RWPE2 (cell line): ENCODE measurements at regions not wholly inside any gene's neighbourhood (a gene's known extent, or its start where the extent isn't known, plus 50 kb on each side); places are given as distances from the start of the nearest gene placed in this dataset.

Experiments
- ATAC-seq: fragments of 200-7000 bp; cut with Tn5 transposase; 3 replicates; pipeline ENCODE4 v1.9.1; 2021; ENCODE audit warnings: low read depth
- DNase-seq: peaks from one replicate; pipeline ENCODE4 v3.0.0-alpha.2; 2020; ENCODE audit warnings: low spot score
- H3K27ac ChIP-seq: fragments of 450-650 bp; 2 replicates; pipeline ENCODE4 v1.5.1; 2017; ENCODE audit warnings: mild to moderate bottlenecking; ENCODE audit not compliant: poor library complexity, severe bottlenecking
- H3K27me3 ChIP-seq: fragments of 250-450 bp; sonication (Bioruptor Pico); 2 replicates; pipeline ENCODE4 v1.5.1; 2021; ENCODE audit warnings: mild to moderate bottlenecking, moderate library complexity; ENCODE audit not compliant: insufficient read depth, poor library complexity, severe bottlenecking
- H3K36me3 ChIP-seq: fragments of 250-450 bp; sonication (Bioruptor Pico); 2 replicates; pipeline ENCODE4 v1.5.1; 2020; ENCODE audit warnings: low read depth, mild to moderate bottlenecking, moderate library complexity
- H3K4me1 ChIP-seq: fragments of 250-450 bp; sonication (Bioruptor Pico); 2 replicates; pipeline ENCODE4 v1.5.1; 2021; ENCODE audit warnings: mild to moderate bottlenecking, moderate library complexity; ENCODE audit not compliant: insufficient read depth, poor library complexity, severe bottlenecking
- H3K4me3 ChIP-seq: fragments of 250-450 bp; sonication (Bioruptor Pico); 2 replicates; pipeline ENCODE4 v1.5.1; 2021; ENCODE audit warnings: mild to moderate bottlenecking, moderate library complexity; ENCODE audit not compliant: severe bottlenecking
- H3K9me3 ChIP-seq: fragments of 250-450 bp; sonication (Bioruptor Pico); 2 replicates; pipeline ENCODE4 v1.5.1; 2021; ENCODE audit warnings: mild to moderate bottlenecking, moderate library complexity; ENCODE audit not compliant: severe bottlenecking
- TF ChIP-seq, protein P1 (sequence below): fragments of 450-650 bp; IDR thresholded peaks from one replicate; pipeline ENCODE4 v1.5.1; 2017; ENCODE audit warnings: mild to moderate bottlenecking, moderate library complexity; ENCODE audit not compliant: poor library complexity, severe bottlenecking

DNA sequence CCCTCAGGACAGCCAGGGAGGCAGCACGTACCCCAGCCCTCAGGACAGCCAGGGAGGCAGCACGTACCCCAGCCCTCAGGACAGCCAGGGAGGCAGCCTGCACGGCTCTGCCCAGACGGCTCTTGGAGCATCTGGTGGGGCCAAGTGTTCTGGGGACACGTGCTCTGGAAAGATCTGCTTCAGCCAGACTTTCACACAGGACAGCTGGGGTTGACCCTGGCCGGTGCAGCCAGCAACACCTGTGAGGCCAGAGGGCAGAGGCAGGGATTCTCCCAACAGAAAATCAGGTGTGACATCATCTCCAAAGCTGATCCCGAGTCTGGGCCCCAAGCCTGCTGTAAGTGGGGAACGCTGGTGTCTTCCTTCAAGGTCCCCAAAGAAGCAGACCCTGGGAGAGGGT lies 55.5 kb upstream of the SLCO4A1 start:
- Histone ChIP-seq H3K9me3 (no peaks in the 10 kb centered on the region), H3K4me3 (no peak overlapping the region), H3K27ac (no peak overlapping the region), H3K27me3 (peaks cover 31% of the 10 kb centered on the region), H3K4me1 (peaks cover 27% of the 10 kb centered on the region), H3K36me3 (no peaks in the 10 kb centered on the region)
- ATAC-seq = no peak
- DNase-seq = no peak
- TF ChIP-seq, protein P1, sequence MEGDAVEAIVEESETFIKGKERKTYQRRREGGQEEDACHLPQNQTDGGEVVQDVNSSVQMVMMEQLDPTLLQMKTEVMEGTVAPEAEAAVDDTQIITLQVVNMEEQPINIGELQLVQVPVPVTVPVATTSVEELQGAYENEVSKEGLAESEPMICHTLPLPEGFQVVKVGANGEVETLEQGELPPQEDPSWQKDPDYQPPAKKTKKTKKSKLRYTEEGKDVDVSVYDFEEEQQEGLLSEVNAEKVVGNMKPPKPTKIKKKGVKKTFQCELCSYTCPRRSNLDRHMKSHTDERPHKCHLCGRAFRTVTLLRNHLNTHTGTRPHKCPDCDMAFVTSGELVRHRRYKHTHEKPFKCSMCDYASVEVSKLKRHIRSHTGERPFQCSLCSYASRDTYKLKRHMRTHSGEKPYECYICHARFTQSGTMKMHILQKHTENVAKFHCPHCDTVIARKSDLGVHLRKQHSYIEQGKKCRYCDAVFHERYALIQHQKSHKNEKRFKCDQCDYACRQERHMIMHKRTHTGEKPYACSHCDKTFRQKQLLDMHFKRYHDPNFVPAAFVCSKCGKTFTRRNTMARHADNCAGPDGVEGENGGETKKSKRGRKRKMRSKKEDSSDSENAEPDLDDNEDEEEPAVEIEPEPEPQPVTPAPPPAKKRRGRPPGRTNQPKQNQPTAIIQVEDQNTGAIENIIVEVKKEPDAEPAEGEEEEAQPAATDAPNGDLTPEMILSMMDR = no peak

DNA sequence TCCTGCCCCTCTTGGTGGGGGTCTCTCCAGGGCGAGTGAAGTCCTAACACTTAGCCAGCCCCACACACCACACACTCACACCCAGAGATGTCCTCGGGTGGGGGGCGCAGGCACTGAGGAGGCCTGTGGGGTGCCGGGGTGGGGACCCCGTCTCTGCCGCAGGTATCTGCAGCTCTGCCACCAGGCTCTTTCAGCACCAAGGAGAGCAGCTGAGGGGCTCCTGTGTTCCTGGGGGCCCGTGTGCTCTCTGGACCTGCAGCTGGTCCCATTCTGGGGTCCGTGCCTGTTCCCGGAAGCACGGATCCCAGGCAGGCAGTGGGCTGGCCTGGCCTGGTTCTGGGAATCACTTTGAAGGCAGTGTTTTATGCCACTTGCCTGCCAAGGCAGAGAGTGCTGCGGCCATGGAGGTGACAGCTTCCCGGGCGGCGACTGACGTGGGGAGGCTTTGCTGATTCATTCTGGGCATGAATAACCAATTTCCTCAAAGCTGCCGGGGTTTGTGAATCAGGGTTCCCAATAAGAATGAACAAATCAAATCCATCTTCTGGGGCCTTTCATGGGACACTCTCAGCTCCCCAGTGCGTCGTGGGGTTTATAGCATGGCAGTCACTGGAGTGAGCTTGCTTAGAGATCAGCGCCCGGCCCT lies 54.4 kb upstream of the SLCO4A1 start:
- no peak for DNase-seq
- no peak overlapping the region for H3K27ac ChIP-seq

DNA sequence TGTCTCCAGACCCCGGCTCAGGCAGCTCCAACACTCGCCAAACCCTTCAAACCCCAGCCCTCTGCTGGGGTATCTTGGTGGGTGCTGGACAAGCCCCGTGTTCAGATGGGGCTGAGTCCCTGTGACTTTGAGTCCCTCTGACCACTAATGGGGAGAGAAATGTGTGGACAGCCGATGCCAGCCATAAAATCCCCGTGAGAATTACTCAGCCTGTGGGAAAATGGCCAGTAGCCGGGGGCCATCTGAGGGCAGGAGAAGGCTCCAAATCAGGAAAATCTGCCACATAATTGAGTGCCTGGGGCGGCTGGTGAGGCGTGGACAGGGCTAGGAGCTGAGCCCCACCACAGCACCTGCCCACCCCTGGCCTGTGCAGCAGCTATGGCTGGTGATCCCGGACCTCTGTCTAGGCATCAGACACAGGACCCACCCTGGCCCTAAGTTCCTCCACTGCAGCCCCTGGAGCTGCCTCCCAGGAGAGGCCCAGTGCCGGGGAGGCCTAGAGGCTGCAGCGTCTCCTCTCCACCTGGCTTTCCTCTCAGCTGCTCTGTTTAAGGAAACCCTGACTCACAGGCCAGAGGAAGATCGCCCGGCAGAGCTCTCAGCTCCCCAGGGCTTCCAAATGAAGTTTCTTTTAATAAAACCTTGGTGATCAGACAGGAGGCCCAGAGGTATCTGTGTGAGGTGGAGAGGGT lies 53.7 kb upstream of the SLCO4A1 start:
- Histone ChIP-seq H3K27me3 (peaks cover 15% of the 10 kb centered on the region), H3K27ac (no peak overlapping the region), H3K36me3 (no peaks in the 10 kb centered on the region), H3K9me3 (no peaks in the 10 kb centered on the region), H3K4me3 (no peak overlapping the region), H3K4me1 (peaks cover 27% of the 10 kb centered on the region)
- TF ChIP-seq, protein P1 = no peak
- 0 out of 3 replicates have a peak, but pooled peaks have one; percentile 4 for ATAC-seq
- no peak for DNase-seq

More for the DNA sequence above, 54.4 kb upstream of the SLCO4A1 start:
- peaks cover 22% of the 10 kb centered on the region for H3K27me3 ChIP-seq
- peaks cover 27% of the 10 kb centered on the region for H3K4me1 ChIP-seq
- H3K9me3 ChIP-seq = no peaks in the 10 kb centered on the region
- ATAC-seq = no peak
- no peaks in the 10 kb centered on the region for H3K36me3 ChIP-seq
- H3K4me3 ChIP-seq = no peak overlapping the region
- TF ChIP-seq, protein P1 = no peak

DNA sequence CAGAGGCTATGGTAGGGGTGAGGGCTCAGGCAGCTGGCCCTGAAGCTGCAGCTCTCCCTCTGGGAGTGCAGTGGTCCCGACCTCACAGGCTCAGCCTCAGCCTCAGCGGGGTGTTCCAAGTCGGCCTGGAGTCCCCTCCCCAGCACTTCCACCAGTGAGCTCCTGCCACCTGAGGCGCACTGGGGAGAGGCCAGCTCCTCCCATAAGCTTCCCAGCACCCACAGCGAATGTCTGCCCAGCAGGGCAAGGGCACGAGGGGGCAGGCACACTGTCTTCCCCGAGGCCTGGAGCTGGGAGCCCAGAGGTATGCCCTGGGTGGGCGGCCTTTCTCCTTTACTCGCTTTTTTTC lies 53.2 kb upstream of the SLCO4A1 start:
- Histone ChIP-seq H3K27me3 (peaks cover 9% of the 10 kb centered on the region), H3K4me3 (no peak overlapping the region), H3K4me1 (peaks cover 27% of the 10 kb centered on the region), H3K9me3 (no peaks in the 10 kb centered on the region), H3K36me3 (no peaks in the 10 kb centered on the region), H3K27ac (no peak overlapping the region)
- ATAC-seq = no peak
- TF ChIP-seq, protein P1 = no peak
- DNase-seq = no peak

DNA sequence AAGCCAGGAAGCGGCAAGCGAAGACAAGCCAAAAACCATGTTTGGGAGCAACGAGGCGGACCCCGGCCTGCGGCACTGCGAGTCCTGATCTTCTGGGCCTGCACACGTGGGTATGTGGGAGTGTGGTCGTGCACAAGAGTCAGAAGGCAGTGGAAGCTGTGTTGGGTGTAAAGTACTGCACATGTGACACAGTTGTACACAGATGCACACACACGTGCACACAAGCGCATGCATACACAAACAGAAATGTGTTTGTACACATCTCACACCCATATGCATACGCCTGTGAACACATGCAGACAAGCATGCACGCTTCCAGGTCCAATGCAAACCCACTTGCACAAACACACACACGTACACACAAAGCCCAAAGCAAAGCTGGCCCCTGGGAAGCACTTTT lies 52.6 kb upstream of the SLCO4A1 start:
- Histone ChIP-seq H3K4me3 (no peak overlapping the region), H3K27ac (peak overlapping the region; percentile 22), H3K4me1 (peaks cover 27% of the 10 kb centered on the region), H3K27me3 (peaks cover 5% of the 10 kb centered on the region), H3K36me3 (no peaks in the 10 kb centered on the region), H3K9me3 (no peaks in the 10 kb centered on the region)
- DNase-seq (no peak), ATAC-seq (no peak)
- TF ChIP-seq, protein P1 = no peak
